Adipocyte (in vitro differentiated cells): ENCODE measurements at regions not wholly inside any gene's neighbourhood (a gene's known extent, or its start where the extent isn't known, plus 50 kb on each side); places are given as distances from the start of the nearest gene placed in this dataset.
"Not testable (repeated sequence)": the region's sequence is repeated elsewhere in the genome, so short reads cannot be mapped to it uniquely, and the experiment has no call there.

ENCODE experiments used
- DNase-seq: peaks from one replicate; pipeline ENCODE4 v3.0.0-alpha.2; 2015; ENCODE audit warnings: low read depth
- H3K27me3 ChIP-seq: replicated peaks from 2 replicates; pipeline ENCODE4 v1.7.0; 2013; ENCODE audit warnings: mild to moderate bottlenecking, low read length, moderate library complexity; ENCODE audit not compliant: control insufficient read depth, insufficient read depth
- H3K36me3 ChIP-seq: 2 replicates; pipeline ENCODE4 v1.7.0; 2013; ENCODE audit warnings: low read length, mild to moderate bottlenecking, moderate library complexity; ENCODE audit not compliant: control insufficient read depth, insufficient read depth, severe bottlenecking
- H3K4me1 ChIP-seq: 2 replicates; pipeline ENCODE4 v1.7.0; 2013; ENCODE audit warnings: mild to moderate bottlenecking, low read length, moderate library complexity; ENCODE audit not compliant: control insufficient read depth, insufficient read depth
- H3K4me3 ChIP-seq: 2 replicates; pipeline ENCODE4 v1.7.0; 2013; ENCODE audit warnings: mild to moderate bottlenecking, low read length, moderate library complexity
- H3K9ac ChIP-seq: 2 replicates; pipeline ENCODE4 v1.7.0; 2013; ENCODE audit warnings: mild to moderate bottlenecking, low read length, moderate library complexity
- H3K9me3 ChIP-seq: 2 replicates; pipeline ENCODE4 v1.7.0; 2013; ENCODE audit warnings: mild to moderate bottlenecking, low read length, moderate library complexity; ENCODE audit not compliant: control insufficient read depth

DNA sequence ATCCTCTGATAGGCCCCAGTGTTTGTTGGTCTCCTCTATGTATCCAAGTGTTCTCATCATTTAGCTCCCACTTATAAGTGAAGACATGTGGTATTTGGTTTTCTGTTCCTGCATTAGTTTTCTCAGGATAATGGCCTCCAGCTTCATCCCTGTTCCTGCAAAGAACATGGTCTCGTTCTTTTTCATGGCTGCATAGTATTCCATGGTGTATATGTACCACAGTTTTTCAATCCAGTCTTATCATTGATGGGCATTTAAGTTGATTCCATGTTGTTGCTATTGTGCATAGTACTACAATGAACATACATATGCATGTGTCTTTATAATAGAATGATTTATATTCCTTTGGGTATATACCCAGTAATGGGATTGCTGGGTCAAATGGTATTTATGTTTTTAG lies 406.9 kb downstream of the UTRN start:
- H3K9ac ChIP-seq, H3K9me3 ChIP-seq, H3K27me3 ChIP-seq, H3K4me3 ChIP-seq, H3K36me3 ChIP-seq, DNase-seq: not testable (repeated sequence)
- H3K4me1 ChIP-seq = peaks cover 10% of the 10 kb centered on the region

DNA sequence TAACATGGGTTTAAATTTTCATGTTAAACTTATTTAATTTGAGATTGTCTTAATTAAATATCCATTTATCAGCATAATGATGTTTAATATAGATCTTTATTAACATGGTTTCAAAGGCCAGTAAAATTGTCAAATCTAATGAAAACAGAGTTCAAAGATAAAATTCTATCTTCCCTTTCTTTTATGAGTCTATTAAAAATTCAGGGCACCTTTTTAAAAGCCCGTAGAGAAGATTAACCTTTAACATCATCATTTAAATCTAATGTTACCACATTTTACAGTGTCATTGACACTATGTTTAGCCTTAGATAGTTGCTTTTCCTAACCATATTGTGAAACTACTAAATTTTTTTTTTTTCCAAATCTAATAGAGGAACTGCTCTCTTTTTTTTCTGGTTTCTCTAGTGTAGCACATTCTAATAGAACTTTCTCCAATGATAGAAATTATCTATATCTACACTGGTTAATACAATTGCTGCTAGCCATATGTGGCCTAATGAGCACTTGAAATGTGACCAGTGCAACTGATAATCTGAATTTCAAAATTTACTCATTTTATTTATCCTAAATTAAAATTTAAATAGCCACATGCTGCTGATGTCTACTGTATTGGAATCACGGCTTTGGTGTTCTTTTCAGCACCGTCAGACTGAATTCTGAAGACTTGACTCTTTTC lies 410.9 kb downstream of the UTRN start:
- Histone ChIP-seq H3K36me3 (peaks cover 15% of the 10 kb centered on the region), H3K9me3 (no peaks in the 10 kb centered on the region), H3K4me1 (peaks cover 14% of the 10 kb centered on the region), H3K4me3 (no peak overlapping the region), H3K9ac (no peak overlapping the region), H3K27me3 (no peaks in the 10 kb centered on the region)
- DNase-seq = no peak

DNA sequence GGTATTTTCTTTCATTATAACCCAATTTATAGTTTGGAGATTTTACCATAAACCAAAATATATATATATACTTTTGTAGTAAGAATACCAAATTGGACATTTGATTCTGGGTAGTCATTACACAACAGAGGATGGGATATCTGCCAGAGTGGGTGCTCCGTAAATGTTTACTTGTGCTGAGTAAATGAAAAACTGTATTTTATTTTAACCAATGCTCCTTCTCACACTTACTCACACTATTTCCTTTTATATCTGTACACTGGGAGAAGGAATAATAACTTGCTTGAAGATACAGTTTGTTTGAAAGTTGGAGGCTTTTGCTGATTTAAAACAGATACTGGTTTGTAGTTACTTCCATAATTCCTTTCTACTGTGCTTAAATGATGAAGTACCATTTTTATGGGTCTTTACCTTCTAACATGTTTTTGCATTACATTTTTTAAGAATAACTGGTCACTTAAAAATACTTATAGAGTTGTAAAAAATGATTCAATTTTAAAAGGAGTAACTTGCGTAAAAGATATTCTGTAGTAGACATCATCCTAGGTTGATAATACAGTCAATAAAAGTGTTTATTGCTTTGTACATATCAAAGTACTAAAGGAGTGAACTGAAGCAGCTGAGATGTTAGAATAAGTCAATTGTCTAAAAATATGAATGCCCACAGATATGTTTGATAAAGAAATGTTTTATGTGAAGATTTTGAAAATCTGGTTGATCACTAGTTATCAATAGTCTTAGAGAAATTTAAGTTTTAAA lies 411.7 kb downstream of the UTRN start:
- Histone ChIP-seq H3K9me3 (no peaks in the 10 kb centered on the region), H3K4me3 (no peak overlapping the region), H3K36me3 (peaks cover 23% of the 10 kb centered on the region), H3K9ac (no peak overlapping the region), H3K27me3 (no peaks in the 10 kb centered on the region), H3K4me1 (peaks cover 14% of the 10 kb centered on the region)
- no peak for DNase-seq

DNA sequence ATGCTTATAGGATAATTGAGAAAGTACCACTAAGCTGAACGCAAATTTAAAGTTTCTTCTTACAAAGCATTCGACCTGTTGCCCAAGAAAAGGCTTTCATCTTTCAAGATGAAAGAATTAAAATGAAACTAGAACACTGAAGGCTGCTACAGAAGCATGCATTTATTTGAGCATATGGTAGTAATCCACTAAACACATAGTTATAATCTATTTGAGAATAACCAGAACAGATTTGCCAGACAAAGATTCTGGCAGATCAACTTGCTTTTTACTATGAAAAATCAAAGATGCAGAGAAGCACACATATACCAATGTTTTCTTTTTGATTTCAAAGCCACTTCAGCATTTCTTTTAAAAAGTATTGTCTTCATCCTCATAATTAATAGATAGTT lies 412.2 kb downstream of the UTRN start:
- H3K9me3 ChIP-seq = no peaks in the 10 kb centered on the region
- peaks cover 14% of the 10 kb centered on the region for H3K4me1 ChIP-seq
- DNase-seq = peak; percentile 39
- no peak overlapping the region for H3K4me3 ChIP-seq
- peaks cover 23% of the 10 kb centered on the region for H3K36me3 ChIP-seq
- no peaks in the 10 kb centered on the region for H3K27me3 ChIP-seq
- H3K9ac ChIP-seq = no peak overlapping the region

DNA sequence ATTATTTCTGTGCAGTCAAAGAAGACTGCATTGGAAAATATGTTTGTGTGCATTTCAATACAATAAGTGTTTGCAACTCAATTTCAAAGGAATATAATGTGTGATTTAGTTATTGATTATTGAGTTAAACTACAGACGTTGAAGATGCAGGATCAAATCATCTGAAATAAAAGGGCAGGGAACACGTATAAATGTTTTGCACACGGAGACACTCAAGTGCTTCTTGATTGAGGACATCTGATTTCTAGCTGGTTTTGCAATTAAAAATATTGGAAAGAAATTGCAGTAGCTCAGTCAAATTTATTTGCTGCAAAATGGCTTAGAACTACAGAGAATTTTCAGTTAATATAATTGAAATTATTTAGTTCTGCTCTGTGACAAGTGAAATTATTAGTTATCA lies 412.7 kb downstream of the UTRN start:
- Histone ChIP-seq H3K9ac (no peak overlapping the region), H3K27me3 (no peaks in the 10 kb centered on the region), H3K9me3 (no peaks in the 10 kb centered on the region), H3K36me3 (peaks cover 23% of the 10 kb centered on the region), H3K4me3 (no peak overlapping the region), H3K4me1 (peaks cover 14% of the 10 kb centered on the region)
- DNase-seq = no peak

DNA sequence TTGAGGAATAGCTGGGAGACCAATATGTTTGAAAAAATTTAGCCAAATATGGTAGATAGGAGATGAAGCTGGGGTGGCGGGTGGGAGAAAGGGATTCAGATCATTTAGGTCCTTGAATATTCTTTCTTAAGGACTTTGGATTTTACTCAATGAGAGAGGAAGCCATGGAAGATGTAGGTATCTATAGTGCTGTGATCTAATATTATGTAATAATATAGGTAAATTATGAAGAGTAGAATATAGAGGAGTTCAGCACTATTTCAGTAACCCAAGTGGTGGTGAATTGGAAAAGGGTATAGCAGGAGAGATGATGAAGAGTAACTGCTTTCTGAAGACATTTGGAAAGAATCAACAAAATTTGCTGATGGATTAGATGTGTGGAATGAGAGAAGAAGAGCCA lies 417.6 kb downstream of the UTRN start:
- no peaks in the 10 kb centered on the region for H3K4me1 ChIP-seq
- no peaks in the 10 kb centered on the region for H3K9me3 ChIP-seq
- H3K36me3 ChIP-seq = peaks cover 26% of the 10 kb centered on the region
- H3K9ac ChIP-seq = no peak overlapping the region
- no peak overlapping the region for H3K4me3 ChIP-seq
- no peak for DNase-seq
- no peaks in the 10 kb centered on the region for H3K27me3 ChIP-seq

DNA sequence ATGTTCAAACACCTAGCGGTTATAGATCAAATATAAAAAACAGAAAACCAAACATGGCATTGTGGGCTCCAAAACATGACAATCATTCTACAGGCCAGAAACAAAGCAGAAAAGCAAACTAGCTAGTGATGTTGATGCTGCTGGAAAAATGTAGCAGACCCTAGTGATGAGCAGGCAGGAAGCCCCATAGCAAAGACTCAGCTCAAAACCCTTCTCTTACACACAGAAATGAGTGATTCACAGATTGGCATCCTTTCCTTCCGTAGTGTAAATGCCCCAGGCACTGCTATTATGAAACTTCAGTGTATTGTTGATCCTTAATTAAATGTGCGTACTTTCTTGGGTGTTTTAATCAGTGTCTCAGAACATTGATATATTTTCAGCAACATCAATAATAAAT lies 425.1 kb downstream of the UTRN start:
- Histone ChIP-seq H3K4me3 (no peak overlapping the region), H3K27me3 (no peaks in the 10 kb centered on the region), H3K4me1 (peaks cover 8% of the 10 kb centered on the region), H3K36me3 (no peaks in the 10 kb centered on the region), H3K9me3 (no peaks in the 10 kb centered on the region), H3K9ac (no peak overlapping the region)
- DNase-seq = peak; percentile 92

DNA sequence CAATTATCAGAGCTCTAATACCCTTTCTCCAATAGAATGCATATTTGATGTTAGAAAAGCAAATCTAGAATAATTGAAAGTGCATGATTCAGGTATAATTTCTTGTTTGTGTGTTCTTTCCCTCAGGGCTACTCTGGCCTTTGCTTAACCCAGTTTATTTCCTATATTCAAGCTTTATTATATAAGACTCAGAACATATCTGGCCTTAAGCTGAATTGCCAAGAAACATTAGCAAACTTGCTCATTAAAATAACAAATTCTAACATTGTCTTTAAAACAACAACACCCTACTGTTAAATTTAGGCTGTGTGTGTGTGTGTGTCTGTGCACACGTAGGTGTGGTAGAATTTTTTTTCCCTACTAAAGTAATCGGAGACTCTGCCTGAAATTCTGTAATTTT lies 426.5 kb downstream of the UTRN start:
- Histone ChIP-seq H3K9ac (no peak overlapping the region), H3K4me1 (peaks cover 8% of the 10 kb centered on the region), H3K9me3 (no peaks in the 10 kb centered on the region), H3K4me3 (no peak overlapping the region), H3K36me3 (no peaks in the 10 kb centered on the region), H3K27me3 (no peaks in the 10 kb centered on the region)
- DNase-seq = peak; percentile 19

DNA sequence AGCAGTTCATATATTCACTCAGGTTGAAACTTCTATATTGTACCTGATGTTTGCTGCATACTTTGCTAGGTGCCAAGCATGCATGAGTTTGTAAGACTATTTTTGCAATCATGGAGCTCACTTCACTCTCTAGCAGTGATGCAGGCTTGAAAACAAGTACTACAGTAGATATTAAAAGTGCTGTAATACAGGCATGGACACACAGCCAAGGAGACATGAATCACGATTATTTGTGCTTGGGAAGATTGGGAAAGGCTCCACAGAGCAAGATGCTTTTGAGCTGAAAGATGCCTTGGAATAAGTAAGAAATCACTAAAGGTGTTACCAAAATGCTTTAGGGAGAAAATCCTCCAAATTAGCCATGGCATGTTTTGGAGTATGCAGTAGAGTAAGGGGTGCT lies 427.4 kb downstream of the UTRN start:
- Histone ChIP-seq H3K9ac (no peak overlapping the region), H3K9me3 (no peaks in the 10 kb centered on the region), H3K36me3 (no peaks in the 10 kb centered on the region), H3K27me3 (no peaks in the 10 kb centered on the region), H3K4me3 (no peak overlapping the region), H3K4me1 (peaks cover 12% of the 10 kb centered on the region)
- peak; percentile 27 for DNase-seq

DNA sequence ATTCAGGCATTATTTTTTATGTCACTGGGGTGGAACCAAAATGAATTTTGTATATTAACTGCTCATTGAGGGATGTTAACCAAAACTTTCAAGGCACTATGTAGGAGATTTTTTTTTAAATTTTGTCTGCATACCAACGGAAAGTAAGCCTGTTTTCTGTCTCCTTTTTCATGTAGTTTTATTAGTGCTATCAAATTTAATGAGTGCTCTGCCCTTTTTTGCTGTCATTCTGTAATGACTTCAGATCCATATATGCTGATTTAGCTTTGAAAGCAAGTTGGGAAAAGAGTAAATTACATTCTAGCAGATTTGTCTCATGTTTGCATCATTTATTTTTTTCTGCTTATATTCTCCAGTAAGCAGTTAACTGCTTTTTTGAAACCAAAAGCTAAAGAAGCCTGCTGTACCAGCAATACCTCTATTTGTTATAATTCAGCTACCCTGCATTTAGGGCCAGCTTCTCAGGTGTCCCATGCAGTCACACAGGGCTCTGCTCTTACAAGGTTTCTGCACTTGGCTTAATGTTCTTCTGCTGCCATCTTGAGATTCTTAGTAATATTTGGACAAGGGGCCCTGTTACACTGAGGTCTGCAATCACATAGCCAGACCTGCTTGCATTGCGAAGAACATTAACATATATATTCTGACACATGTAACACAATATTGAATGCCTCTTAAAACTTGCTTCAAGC lies 429.0 kb downstream of the UTRN start:
- Histone ChIP-seq H3K27me3 (no peaks in the 10 kb centered on the region), H3K4me3 (no peak overlapping the region), H3K4me1 (peaks cover 16% of the 10 kb centered on the region), H3K9me3 (no peaks in the 10 kb centered on the region), H3K36me3 (no peaks in the 10 kb centered on the region), H3K9ac (no peak overlapping the region)
- no peak for DNase-seq

DNA sequence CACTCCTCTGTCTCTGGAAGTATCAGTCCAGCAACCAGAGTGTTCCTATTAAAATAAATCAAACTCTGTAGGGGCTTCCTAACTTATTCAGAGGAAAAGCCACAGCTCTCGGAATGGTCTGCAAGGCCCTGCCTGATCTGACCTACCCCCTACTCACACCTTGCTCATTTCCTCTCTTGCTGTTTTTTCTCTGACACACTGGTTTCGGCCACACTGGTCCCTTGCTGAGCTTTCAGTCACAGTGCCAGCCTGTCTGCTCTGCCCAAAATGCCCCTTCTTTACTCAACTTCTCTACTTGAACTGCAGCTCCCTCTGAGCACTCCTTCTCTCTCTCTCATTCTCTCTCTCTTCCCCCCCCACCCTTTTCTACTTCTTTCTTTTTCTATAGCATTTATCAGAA lies 430.2 kb downstream of the UTRN start:
- H3K4me1 ChIP-seq = peaks cover 16% of the 10 kb centered on the region
- no peaks in the 10 kb centered on the region for H3K27me3 ChIP-seq
- H3K36me3 ChIP-seq = peaks cover 3% of the 10 kb centered on the region
- no peak for DNase-seq
- H3K9me3 ChIP-seq = no peaks in the 10 kb centered on the region
- H3K9ac ChIP-seq = no peak overlapping the region
- no peak overlapping the region for H3K4me3 ChIP-seq
